Type B pancreatic cell (in vitro differentiated cells): ENCODE measurements at regions not wholly inside any gene's neighbourhood (a gene's known extent, or its start where the extent isn't known, plus 50 kb on each side); places are given as distances from the start of the nearest gene placed in this dataset.

Source experiments
- DNase-seq: peaks from one replicate; pipeline ENCODE4 v3.0.0; 2021; ENCODE audit warnings: mixed read lengths; ENCODE audit not compliant: unreplicated experiment; ENCODE audit errors: extremely low spot score
- H3K27ac Mint-ChIP-seq: 2 replicates; pipeline ENCODE4 v1.8.0; 2021; ENCODE audit warnings: mild to moderate bottlenecking, mixed read lengths
- H3K27me3 Mint-ChIP-seq: 2 replicates; pipeline ENCODE4 v1.8.0; 2021; ENCODE audit warnings: mixed read lengths
- H3K36me3 Mint-ChIP-seq: 2 replicates; pipeline ENCODE4 v1.8.0; 2021; ENCODE audit warnings: mixed read lengths
- H3K4me1 Mint-ChIP-seq: one replicate; pipeline ENCODE4 v1.8.0; 2021; ENCODE audit warnings: mixed read lengths; ENCODE audit not compliant: unreplicated experiment
- H3K4me3 Mint-ChIP-seq: 2 replicates; pipeline ENCODE4 v1.8.0; 2021; ENCODE audit warnings: mild to moderate bottlenecking, mixed read lengths
- H3K9me3 Mint-ChIP-seq: 2 replicates; pipeline ENCODE4 v1.8.0; 2021; ENCODE audit warnings: mixed read lengths
- TF ChIP-seq, protein P1 (sequence below): fragments of 200-600 bp; sonication (generic); conservative IDR thresholded peaks from 2 replicates; pipeline ENCODE4 v1.5.0; 2021; ENCODE audit warnings: antibody characterized with exemption, mild to moderate bottlenecking

DNA sequence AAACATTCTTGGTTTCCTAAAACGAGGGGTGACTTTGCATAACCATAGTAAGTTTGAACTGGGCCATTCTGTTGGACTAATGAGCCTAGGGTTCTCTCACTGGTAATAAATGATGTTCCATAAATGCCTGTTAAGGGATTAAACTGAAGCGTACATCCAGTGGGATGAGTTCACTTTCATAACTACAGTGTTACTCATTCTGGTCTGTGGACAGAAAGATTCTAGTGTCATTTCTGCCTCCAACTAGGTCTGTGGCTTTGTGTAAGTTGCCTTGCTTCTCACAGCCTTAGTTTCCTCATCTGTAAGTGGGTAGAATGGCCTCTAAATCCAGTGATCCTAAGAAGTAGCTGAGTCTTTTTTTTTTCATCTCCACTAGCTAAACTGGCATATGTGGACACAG lies 1860.6 kb upstream of the PIK3C3 start:
- H3K27me3 Mint-ChIP-seq: peaks cover 4% of the 10 kb centered on the region
- no peak overlapping the region for H3K4me3 Mint-ChIP-seq
- no peak for DNase-seq

DNA sequence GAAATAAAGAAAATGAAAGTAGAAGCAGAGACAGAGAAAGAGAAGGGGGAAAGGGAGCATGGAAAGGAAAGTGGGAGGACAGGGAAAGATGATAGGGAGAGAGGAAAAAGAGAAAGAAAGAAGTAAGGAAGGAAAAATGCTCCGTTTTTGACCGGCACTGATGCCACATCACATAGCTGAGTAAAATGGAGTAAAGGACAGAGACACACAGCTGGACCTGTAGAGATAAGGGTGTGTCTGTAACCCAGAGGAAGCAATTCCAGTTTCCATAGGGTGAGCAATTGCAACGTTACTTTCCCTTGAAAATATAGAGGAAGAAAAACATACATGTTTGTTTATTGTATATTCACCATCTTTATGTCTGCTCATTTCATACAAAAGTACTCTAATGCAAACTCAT lies 1866.9 kb upstream of the PIK3C3 start:
- no peaks in the 10 kb centered on the region for H3K9me3 Mint-ChIP-seq
- H3K36me3 Mint-ChIP-seq: no peaks in the 10 kb centered on the region
- H3K4me1 Mint-ChIP-seq: no peaks in the 10 kb centered on the region
- H3K4me3 Mint-ChIP-seq: no peak overlapping the region
- TF ChIP-seq, protein P1, sequence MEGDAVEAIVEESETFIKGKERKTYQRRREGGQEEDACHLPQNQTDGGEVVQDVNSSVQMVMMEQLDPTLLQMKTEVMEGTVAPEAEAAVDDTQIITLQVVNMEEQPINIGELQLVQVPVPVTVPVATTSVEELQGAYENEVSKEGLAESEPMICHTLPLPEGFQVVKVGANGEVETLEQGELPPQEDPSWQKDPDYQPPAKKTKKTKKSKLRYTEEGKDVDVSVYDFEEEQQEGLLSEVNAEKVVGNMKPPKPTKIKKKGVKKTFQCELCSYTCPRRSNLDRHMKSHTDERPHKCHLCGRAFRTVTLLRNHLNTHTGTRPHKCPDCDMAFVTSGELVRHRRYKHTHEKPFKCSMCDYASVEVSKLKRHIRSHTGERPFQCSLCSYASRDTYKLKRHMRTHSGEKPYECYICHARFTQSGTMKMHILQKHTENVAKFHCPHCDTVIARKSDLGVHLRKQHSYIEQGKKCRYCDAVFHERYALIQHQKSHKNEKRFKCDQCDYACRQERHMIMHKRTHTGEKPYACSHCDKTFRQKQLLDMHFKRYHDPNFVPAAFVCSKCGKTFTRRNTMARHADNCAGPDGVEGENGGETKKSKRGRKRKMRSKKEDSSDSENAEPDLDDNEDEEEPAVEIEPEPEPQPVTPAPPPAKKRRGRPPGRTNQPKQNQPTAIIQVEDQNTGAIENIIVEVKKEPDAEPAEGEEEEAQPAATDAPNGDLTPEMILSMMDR: no peak
- no peak for DNase-seq
- no peaks in the 10 kb centered on the region for H3K27me3 Mint-ChIP-seq
- no peak overlapping the region for H3K27ac Mint-ChIP-seq

More for the DNA sequence above, 1860.6 kb upstream of the PIK3C3 start:
- Mint-ChIP-seq H3K4me1 (peaks cover 4% of the 10 kb centered on the region), H3K9me3 (no peaks in the 10 kb centered on the region), H3K36me3 (no peaks in the 10 kb centered on the region), H3K27ac (no peak overlapping the region)
- TF ChIP-seq, protein P1: no peak

- Mint-ChIP-seq H3K27me3 (no peaks in the 10 kb centered on the region), H3K27ac (no peak overlapping the region), H3K9me3 (no peaks in the 10 kb centered on the region), H3K4me3 (no peak overlapping the region), H3K4me1 (no peaks in the 10 kb centered on the region), H3K36me3 (no peaks in the 10 kb centered on the region)
- DNase-seq: no peak
- TF ChIP-seq, protein P1: no peak
Measured at GRCh38 chr18:40079786-40080185, 1875.2 kb upstream of the PIK3C3 start.

- H3K4me1 Mint-ChIP-seq: no peaks in the 10 kb centered on the region
- TF ChIP-seq, protein P1: no peak
- DNase-seq: no peak
- peaks cover under 1% of the 10 kb centered on the region for H3K9me3 Mint-ChIP-seq
- no peaks in the 10 kb centered on the region for H3K36me3 Mint-ChIP-seq
- no peak overlapping the region for H3K27ac Mint-ChIP-seq
- H3K4me3 Mint-ChIP-seq: no peak overlapping the region
- H3K27me3 Mint-ChIP-seq: no peaks in the 10 kb centered on the region
Measured at GRCh38 chr18:40075616-40076015, 1879.4 kb upstream of the PIK3C3 start.

GRCh38 chr18:40072761-40073160 lies 1882.3 kb upstream of the PIK3C3 start:
- Mint-ChIP-seq H3K27ac (no peak overlapping the region), H3K27me3 (no peaks in the 10 kb centered on the region), H3K4me3 (no peak overlapping the region), H3K9me3 (peaks cover 5% of the 10 kb centered on the region), H3K4me1 (no peaks in the 10 kb centered on the region), H3K36me3 (no peaks in the 10 kb centered on the region)
- DNase-seq: no peak
- TF ChIP-seq, protein P1: no peak

DNA sequence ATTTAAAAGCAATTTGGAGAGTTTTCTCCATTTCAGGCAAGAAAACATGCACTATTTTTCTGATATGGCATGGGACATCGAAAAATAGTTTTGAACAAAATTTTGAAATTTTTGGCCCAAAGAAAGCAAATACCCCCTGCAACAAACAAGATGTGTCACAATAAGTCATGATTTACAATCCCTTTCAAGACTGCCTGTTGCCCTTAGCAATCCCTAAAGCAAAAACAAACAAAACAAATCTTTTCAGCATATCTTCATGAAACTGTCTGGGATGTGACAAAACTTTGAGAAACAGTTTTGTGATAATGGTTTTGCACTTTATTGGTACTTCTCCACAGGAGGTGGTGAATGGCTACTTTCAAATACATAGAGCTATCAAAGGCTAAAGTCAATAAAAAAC lies 1888.7 kb upstream of the PIK3C3 start:
- TF ChIP-seq, protein P1: no peak
- peaks cover 5% of the 10 kb centered on the region for H3K9me3 Mint-ChIP-seq
- H3K4me3 Mint-ChIP-seq: no peak overlapping the region
- DNase-seq: no peak
- H3K36me3 Mint-ChIP-seq: no peaks in the 10 kb centered on the region
- no peaks in the 10 kb centered on the region for H3K27me3 Mint-ChIP-seq
- no peak overlapping the region for H3K27ac Mint-ChIP-seq
- peaks cover 11% of the 10 kb centered on the region for H3K4me1 Mint-ChIP-seq
